HG03064 (cell line): ENCODE measurements at regions not wholly inside any gene's neighbourhood (a gene's known extent, or its start where the extent isn't known, plus 50 kb on each side); places are given as distances from the start of the nearest gene placed in this dataset.
"Not testable (repeated sequence)": the region's sequence is repeated elsewhere in the genome, so short reads cannot be mapped to it uniquely, and the experiment has no call there.

Experiments used
- ATAC-seq: cut with Tn5 transposase; IDR thresholded peaks from one replicate; pipeline ENCODE4 v1.9.1; 2021; ENCODE audit warnings: low read depth; ENCODE audit not compliant: unreplicated experiment

DNA sequence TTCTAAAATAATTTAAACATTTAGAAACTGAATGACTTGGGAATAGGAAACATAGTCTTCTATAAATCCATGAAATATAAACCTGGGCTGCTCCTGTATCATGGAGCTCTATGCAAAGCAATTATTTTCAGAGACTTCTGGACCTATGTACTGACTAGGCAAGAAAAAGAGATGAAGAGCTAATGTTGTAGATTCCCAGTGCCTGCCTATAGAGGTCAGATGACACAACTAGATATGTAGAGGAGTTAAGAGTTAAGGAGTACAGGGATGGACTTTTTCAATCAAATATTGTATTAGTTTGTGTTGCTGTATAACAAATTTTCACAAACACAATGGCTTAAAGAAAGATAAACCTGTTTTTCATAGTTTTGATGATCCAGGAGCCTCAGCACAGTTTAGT lies 1434.5 kb downstream of the KCNT2 start:
- ATAC-seq = no peak

DNA sequence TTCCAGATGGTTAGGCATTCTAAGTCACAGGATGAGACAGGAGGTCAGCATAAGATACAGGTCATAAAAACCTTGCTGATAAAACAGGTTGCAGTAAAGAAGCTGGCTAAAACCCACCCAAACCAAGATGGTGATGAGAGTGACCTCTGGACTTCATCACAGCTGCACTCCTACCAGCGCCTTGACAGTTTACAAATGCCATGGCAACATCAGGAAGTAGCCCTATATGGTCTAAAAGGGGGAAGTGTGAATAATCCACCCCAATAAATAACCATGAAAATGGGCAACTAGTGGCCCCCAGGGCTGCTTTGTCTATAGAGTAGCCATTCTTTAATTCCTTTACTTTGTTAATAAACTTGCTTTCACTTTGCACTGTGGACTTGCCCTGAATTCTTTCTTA lies 1448.4 kb downstream of the KCNT2 start:
- not testable (repeated sequence) for ATAC-seq

DNA sequence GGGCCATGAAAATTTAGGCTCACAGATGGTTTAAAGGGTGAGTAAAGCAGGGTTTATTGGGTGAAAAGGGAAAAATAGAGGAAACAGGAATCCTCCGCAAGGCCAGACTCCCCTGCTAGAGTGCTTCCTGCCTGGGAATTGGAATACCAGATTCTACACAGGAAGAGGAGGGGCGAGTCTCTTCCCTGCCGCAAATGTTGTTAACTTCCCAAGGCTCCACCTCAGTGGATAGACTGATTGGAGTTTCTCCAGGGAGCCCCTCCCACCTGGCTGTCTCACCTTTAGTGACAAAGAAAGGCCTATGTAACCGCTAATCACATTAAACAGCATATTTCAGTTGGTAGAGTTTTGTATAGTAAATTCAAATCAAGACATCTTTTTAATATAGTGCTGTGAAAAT lies 1450.1 kb downstream of the KCNT2 start:
- no peak for ATAC-seq

DNA sequence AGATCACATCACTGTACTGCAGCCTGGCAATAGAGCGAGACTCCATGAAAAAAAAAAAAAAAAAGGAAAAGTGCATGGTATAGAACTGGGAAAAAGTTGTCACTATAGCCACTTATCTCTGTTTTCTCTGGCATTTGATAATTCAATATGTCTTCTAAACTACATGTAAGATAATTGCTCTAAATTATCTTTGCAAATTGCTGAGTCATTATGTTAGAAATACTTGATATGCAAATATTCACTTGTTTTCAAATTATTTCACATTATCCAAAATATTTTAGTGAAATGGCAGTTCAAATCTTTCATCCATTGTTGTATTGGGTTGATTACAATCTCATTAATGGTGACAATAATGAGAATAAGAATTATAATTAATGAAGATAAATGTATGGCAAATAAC lies 1455.1 kb downstream of the KCNT2 start:
- ATAC-seq = no peak

DNA sequence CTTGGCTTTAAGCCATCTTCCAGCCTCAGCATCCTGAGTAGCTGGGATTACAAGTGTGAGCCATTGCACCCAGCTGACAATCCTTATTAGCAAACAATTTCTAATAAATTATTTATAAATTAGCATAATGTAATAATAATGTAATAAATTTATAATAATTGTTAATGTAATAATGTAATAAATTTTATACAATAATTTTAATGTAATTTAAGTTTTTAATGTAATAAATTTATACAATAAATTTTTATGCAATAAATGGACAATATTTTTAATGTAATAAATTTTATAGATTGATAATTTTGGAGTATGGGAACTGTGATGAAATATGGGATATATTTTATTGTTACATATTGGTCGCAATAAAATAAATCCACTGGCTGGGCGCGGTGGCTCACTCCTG lies 1457.5 kb downstream of the KCNT2 start:
- ATAC-seq = no peak

DNA sequence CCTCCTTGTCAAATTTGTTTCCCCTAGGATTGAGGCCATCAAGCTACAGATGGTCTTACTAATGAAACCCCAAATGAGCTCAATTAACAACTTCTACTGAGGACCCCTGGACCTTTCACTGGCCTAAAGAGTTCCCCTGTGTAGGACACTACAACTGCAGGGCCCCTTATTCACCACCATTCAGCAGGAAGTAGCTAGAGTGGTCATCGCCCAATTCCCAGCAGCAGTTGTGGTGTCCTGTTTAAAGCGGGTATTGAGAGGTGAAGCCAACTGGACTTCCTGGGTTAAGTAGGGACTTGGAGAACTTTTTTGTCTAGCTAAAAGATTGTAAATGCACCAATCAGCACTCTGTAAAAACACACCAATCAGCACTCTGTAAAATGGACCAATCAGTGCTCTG lies 1466.9 kb downstream of the KCNT2 start:
- no peak for ATAC-seq

DNA sequence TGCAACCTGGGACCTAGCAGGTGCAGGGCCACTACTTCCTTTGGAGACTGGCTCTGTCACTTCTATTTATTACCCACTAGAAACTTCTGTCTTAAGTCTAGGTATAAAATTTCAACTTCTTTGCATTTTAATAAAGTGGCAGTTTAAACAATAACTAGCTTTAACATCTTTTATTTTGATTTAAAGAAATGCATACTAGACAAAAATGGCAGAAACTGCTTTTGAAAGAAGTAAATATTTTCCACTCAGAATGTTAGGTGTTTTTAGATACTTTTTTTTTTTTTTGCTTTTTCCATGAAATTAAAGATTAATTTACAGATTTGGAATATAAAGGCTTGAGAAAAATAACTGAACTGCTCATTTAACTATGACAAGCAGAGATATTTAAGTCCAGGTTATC lies 1477.6 kb downstream of the KCNT2 start:
- ATAC-seq = no peak

DNA sequence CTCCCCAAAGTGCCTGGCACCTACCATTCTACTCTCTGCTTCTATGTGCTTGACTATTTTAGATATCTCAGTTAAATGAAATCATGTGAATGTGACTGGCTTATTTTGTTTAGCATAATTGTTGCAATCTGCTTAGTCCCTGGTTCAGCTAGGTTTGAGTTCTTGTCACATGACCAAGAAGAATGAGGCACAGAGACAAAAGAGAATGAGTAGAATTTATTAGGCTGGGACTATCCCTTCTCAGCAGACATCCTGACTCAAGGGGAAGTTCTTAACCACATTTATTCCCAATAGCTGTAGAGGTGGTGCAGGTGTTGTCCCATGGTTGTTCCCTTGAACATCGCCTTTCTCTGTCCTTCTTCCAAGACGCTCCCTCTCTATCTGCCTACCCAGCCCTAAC lies 1485.7 kb downstream of the KCNT2 start:
- ATAC-seq = no peak

DNA sequence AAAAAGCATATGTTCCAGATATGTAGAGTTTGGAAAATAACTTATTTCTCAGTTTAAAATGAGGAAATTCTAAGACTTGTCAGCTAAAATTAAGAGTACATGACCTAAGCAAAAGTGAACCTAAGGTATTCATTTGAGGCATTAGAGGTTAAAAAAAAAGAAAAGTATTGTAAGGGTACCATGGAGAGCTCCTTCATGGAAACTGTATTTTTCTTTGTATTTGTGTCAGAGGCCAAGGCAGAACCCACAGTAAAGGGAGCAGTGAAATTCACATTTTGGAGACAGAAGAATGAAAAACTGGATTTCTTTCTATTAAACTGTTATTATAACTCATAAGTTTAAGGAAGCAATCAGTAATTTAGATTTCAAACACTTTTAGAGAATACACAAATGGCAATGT lies 1494.8 kb downstream of the KCNT2 start:
- ATAC-seq = no peak

DNA sequence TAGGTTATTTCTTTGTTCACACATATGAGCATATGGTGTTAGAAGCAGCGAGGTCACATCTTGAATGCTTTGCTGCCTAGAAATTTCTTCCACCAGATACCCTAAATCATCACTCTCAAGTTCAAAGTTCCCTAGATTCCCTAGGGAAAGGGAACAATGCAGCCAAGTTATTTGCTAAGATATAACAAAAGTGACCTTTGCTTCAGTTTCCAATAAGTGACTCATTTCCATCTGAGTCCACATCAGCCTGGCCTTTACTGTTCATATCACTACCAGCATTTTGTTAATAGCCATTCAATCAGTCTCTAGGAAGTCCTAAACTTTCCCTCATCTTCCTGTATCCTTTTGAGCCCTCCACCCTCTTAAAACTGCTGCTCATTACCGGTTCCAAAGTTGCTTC lies 1502.5 kb downstream of the KCNT2 start:
- no peak for ATAC-seq

DNA sequence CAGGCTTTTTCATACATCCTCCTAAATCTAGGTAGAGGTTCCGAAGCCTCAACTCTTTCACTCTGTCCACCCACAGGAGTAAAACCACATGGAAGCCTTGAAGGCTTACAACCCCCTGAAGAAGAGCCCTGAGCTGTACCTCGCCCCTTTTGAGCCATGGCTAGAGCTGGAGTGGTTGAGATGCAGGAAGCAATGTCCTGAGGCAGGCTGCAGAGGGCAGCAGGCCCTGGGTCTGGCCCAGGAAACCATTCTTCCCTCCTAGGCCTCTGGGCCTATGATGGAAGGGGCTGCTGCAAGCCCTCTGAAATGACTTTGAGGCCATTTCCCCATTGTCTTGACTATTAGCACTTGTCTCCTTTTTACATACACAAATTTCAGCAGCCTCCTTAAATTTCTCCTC lies 1503.0 kb downstream of the KCNT2 start:
- no peak for ATAC-seq

DNA sequence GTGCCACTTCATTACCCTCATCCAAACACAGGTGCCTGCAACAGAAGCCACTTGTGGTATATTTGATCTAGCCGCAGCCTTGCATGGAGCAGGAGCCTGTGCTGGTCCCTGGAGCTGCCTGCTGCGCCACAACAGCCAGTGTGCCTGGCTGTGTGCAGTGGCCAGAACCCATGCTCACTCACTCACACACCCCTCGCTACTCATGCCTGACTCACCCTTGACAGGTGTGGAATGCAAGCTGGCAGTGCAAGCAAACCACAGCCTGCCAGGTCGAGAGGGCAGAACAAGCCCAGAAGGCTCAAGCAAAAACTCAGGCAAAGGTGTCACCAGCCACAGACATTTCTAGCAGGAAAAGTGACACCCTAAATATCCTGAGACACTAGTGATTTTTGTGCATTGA lies 1510.9 kb downstream of the KCNT2 start:
- no peak for ATAC-seq

DNA sequence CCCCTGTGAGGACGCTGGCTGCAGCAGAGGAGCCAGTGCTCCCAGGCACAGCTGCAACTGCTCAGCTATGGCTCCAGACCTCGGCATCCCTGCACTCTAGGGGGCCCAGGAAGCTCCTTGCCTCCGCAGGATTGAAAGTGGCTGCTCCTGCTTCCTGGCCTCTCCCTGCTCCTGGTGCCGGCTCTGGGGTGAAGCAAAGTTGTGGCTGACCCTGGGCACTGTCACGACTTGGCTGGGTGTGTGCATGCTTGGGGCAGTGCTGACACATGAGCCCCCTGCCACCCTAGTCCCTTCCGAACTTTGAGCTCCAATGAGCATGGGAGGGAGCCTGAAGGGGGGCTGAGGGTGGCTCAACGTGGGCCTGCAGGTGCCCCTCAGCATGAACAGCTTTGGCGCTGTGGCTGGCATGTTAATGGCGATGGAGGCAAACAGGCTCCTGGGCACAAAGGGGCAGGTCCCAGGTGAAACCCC lies 1512.2 kb downstream of the KCNT2 start:
- no peak for ATAC-seq

DNA sequence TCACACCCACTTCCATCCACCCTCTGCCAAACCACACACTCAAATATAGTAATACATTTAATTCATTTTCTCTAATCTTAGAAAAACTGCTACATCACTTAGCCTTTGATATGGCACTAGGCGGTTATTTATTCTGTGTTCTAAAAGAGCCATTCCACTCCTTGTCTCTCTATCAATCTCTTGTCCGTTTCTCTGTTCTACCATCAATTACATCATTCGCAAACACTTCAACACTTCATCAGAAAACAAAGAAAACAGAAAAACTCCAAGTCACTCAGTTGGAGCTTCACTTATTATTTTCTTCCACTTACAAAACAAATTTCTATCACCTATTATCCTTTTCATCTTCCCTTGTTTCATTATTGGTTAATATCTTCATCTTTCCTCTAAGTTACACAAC lies 1523.0 kb downstream of the KCNT2 start:
- no peak for ATAC-seq

DNA sequence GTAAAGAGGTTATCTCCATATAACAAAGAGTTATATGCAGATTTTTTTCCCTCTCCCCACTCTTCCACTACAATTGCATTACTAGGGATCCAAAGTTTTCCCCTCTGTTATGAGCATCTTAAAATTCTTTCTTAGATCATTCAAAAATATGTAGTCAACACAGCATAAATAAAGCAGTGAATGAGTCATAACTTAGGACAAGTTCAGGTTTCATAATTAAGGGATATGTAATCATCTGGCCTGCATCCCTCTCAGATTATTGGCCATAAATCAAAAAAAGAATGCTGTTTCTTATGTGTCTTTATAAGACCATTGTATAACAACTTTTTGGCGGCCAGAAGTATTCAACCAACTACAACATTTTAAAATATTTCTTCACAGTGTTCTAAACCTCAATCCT lies 1526.1 kb downstream of the KCNT2 start:
- no peak for ATAC-seq

DNA sequence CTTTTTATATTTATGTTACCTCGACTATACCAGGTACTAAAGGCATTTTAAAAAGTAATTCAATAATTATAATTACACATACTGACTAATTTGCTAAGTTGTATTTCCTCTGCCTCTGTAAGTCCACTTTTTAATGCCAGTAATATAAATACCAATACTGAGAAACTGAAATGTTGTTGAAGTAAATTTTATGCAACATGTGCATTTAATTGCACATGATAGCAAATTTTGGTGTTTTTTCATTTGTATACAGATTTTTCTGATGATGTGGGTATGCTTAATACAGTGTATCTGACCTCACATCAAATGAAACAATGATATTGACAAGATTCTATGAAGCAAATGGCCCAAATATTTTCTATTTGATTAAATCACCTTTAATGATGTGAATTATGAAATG lies 1531.6 kb downstream of the KCNT2 start:
- ATAC-seq = no peak

DNA sequence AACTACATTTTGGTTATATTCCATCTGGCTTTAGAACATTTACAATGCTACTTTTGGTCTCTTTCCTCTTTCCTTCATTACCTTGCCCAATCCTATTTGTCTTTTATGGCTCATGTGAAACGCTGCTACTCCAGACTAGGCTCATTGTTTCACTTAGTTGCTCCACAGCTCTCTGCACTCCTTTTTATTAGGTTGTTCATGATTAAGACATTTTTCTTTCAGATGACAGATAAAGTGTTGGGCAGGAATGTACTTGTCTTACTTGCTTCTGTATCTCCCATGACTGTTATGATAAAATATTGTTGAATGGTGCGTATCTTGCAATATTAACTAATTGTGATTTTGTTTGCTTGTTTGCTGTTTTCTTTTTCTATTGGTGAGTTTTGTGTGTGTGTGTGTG lies 1532.3 kb downstream of the KCNT2 start:
- no peak for ATAC-seq

DNA sequence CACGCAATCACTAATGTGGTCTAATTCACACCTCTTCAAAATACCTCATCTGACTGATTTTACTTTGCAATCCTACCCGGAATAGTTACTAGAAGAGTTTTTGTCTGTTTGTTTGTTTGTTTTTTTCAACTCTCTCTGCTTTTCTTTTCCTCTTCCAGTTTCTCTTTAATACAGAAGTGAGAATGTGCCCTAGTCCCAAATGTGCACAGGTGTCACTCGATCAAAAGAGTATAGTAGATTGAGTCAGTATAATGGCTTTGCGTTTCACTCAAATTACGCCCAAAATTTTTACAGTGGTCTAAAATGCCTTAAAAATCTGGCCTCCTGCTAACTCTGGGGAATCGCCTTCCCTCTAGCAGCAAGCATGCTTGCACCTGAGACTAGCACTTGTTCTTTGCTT lies 1536.8 kb downstream of the KCNT2 start:
- ATAC-seq = no peak

DNA sequence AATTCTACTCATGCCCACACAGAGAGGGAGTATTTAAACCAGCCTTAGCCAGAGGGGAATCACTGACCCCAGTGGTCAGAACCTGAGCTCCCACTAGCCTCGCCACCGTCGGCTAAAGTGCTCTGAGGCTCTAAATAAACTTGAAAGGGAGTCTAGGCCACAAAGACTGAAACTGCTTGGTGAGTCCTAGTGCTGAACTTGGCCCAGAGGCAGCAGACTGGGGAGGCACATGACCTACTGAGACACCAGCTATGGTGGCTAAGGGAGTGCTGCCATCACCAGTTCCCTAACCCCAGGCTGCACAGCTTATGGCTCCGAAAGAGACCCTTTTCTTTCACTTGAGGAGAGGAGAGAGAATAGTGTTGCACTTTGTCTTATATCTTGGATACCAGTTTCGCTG lies 1542.8 kb downstream of the KCNT2 start:
- ATAC-seq = no peak

DNA sequence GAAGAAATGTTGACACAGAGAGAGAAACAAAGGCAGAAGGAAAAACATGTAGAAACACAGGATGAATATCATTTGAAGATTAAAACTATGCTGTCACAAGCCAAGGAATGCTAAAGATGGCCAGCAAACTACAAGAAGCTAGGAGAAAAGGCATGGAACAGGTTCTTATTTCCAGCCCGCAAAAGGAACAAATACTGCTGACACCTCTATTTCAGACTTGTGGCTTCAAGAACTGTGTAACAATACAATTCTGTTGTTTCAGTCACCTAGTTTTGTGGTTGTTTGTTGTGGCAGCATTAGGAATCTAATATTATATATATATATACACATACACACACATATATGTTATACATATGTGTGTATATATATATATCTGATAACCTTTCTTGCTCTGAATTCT lies 1543.9 kb downstream of the KCNT2 start:
- ATAC-seq = no peak

DNA sequence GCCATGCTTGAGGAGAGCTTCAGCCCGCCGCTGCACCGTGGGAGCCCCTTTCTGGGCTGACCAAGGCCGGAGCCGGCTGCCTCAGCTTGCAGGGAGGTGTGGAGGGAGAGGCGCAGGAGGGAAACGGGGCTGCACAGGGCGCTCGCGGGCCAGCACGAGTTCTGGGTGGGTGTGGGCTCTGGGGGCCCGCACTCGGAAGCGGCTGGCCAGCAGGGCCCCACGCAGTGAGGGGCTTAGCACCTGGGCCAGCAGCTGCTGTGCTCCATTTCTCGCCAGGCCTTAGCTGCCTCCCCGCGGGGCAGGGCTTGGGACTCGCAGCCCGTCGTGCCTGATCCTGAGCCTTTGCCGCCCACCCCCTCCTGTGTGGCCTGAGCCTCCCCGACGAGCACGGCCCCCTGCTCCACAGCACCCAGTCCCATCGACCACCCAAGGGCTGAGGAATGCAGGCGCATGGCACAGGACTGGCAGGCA lies 1554.0 kb downstream of the KCNT2 start:
- no peak for ATAC-seq

DNA sequence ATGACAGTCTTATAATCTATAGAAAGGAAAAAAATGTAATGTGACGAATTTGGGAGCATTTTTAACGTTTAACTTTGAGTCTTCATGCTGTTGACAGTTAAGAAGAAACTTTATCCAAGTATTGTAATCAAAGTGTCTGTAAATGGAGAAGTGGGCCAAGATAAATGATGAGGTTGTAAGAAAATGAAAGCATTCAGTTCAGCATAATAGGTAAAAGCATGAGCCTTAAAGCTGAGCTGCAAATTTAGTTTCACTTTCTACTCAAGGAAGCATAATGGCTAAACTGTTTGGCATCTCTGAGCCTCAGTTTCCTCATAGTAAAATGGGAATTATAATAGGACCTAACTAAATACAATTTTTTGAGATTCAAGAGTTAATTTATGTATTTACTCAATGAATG lies 1554.8 kb downstream of the KCNT2 start:
- no peak for ATAC-seq

DNA sequence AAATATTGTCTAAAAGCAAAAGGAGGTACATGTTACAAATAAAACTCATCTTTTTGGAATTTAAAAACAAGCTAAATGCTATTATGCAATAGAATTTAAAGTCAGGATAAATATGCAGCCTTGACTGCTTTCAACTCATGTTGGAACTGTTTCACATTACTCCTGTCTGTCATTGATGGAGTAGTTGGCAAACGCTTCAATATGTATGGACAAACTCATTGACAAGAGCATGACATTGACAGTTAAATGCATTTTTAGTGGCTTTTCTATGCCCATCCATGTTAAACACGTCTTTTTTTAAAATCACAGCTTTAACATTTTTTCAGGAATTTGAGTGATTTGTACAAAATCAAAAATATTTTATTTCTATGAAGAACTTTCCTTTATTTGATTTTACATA lies 1560.5 kb downstream of the KCNT2 start:
- no peak for ATAC-seq

DNA sequence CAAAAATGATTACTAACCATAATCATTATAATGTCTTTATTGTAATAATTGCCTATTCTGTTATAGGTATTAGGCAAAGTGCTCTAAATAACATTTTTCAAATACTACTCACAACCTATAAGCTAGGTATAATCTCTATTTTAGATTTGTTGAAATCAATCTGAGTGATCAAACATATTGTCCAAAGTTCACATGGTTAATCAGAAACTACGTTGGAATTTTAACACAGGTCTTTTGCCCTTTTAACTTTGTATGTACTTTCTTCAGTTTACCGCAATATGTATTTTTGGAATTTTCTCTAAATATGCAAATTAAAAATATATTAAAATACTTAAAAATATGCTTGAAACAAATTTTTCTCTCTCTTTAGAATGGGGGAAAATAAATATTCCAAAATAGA lies 1563.2 kb downstream of the KCNT2 start:
- ATAC-seq = no peak
